H1 (cell line): ENCODE measurements at regions not wholly inside any gene's neighbourhood (a gene's known extent, or its start where the extent isn't known, plus 50 kb on each side); places are given as distances from the start of the nearest gene placed in this dataset.

Experiments used
- CTCF ChIA-PET: fragments of 300-600 bp; sonication (Branson Sonifier 250); formaldehyde crosslinking; loops from one replicate; lab custom pipeline; 2021; ENCODE audit not compliant: partially characterized antibody; lab: Charles Lee
- POLR2A ChIA-PET: fragments of 300-600 bp; sonication (Branson Sonifier 250); formaldehyde crosslinking; loops from one replicate; lab custom pipeline; 2021; ENCODE audit warnings: inconsistent platforms; ENCODE audit not compliant: partially characterized antibody; lab: Charles Lee
- DNase-seq, 2 experiments: peaks; one replicate each; pipeline versions ENCODE4 v3.0.0 to v3.0.0-alpha.2; 2010 to 2022; ENCODE audit warnings: low spot score in 2 of 2, low read depth in 1 of 2, mixed read lengths in 1 of 2
- FAIRE-seq: peaks from 2 replicates; lab custom pipeline; 2011; peaks lifted over from hg19 to GRCh38; lab: Jason Lieb, UNC
- H2AFZ ChIP-seq: 2 replicates; pipeline ENCODE4 v1.8.1; 2012; ENCODE audit warnings: low read length, inconsistent platforms
- H2AK5ac ChIP-seq: 2 replicates; pipeline ENCODE4 v1.6.1; 2013; ENCODE audit warnings: low read depth, low read length
- H2BK120ac ChIP-seq: replicated peaks from 2 replicates; pipeline ENCODE3; 2013; ENCODE audit warnings: low read depth, low read length, inconsistent platforms
- H2BK12ac ChIP-seq: 2 replicates; pipeline ENCODE4 v1.6.1; 2013; ENCODE audit warnings: low read depth, low read length
- H2BK15ac ChIP-seq: 2 replicates; pipeline ENCODE4 v1.6.1; 2013; ENCODE audit warnings: low read length
- H2BK20ac ChIP-seq: 2 replicates; pipeline ENCODE4 v1.6.1; 2013; ENCODE audit warnings: low read length
- H2BK5ac ChIP-seq: 2 replicates; pipeline ENCODE4 v1.6.1; 2013; ENCODE audit warnings: low read depth, low read length
- H3K14ac ChIP-seq: 2 replicates; pipeline ENCODE4 v1.6.1; 2013; ENCODE audit warnings: inconsistent platforms; ENCODE audit not compliant: insufficient read length
- H3K18ac ChIP-seq: 2 replicates; pipeline ENCODE4 v1.6.1; 2013; ENCODE audit warnings: low read length; ENCODE audit errors: extremely low read depth
- H3K23ac ChIP-seq: 2 replicates; pipeline ENCODE4 v1.6.1; 2013; ENCODE audit warnings: inconsistent platforms; ENCODE audit not compliant: insufficient read length
- H3K23me2 ChIP-seq: 2 replicates; pipeline ENCODE4 v1.6.1; 2013; ENCODE audit warnings: low read depth, low read length
- H3K27ac ChIP-seq: 2 replicates; pipeline ENCODE4 v1.6.1; 2011; ENCODE audit warnings: low read depth, low read length, inconsistent platforms
- H3K27me3 ChIP-seq, 4 experiments: replicated peaks in 1 of 4; 1 replicate in 1 of 4; 2 replicates in 3 of 4; pipeline versions ENCODE4 v1.6.1 to v1.8.1; 2011 to 2013; ENCODE audit warnings: low read length in 3 of 4, mild to moderate bottlenecking in 3 of 4, inconsistent platforms in 2 of 4, mixed read lengths in 2 of 4, moderate library complexity in 1 of 4; ENCODE audit not compliant: control insufficient read depth in 3 of 4, insufficient read depth in 3 of 4; ENCODE audit errors: extremely low read depth in 1 of 4
- H3K36me3 ChIP-seq, 4 experiments: 2 replicates each; pipeline versions ENCODE4 v1.6.1 to v1.8.1; 2011 to 2013; ENCODE audit warnings: mild to moderate bottlenecking in 4 of 4, low read length in 3 of 4, moderate library complexity in 2 of 4, control low read depth in 1 of 4, inconsistent platforms in 1 of 4; ENCODE audit not compliant: insufficient read depth in 4 of 4, control insufficient read depth in 2 of 4
- H3K4ac ChIP-seq: replicated peaks from 2 replicates; pipeline ENCODE3; 2013; ENCODE audit warnings: low read length, low read depth, mixed read lengths, inconsistent platforms; ENCODE audit not compliant: insufficient read length
- H3K4me1 ChIP-seq, 4 experiments: replicated peaks in 1 of 4; 1 replicate in 1 of 4; 2 replicates in 3 of 4; pipeline versions ENCODE4 v1.6.1 to v1.8.1; 2011 to 2013; ENCODE audit warnings: low read length in 3 of 4, inconsistent platforms in 2 of 4, mixed read lengths in 1 of 4; ENCODE audit not compliant: insufficient read depth in 4 of 4, control insufficient read depth in 3 of 4
- H3K4me2 ChIP-seq, 2 experiments: 2 replicates each; pipeline versions ENCODE4 v1.6.1 to v1.8.1; 2011 to 2013; ENCODE audit warnings: low read depth in 2 of 2, low read length in 2 of 2, control low read depth in 1 of 2, inconsistent platforms in 1 of 2, mild to moderate bottlenecking in 1 of 2; ENCODE audit not compliant: insufficient read depth in 1 of 2
- H3K4me3 ChIP-seq, 4 experiments: fragments of 200-600, 300-600 bp in 1 of 4; sonication (generic), shearing (Covaris generic), sonication (Bioruptor Twin) in 1 of 4; 2 replicates each; pipeline versions ENCODE4 v1.5.1 to v1.8.1; 2011 to 2016; ENCODE audit warnings: low read length in 4 of 4, low read depth in 3 of 4, control low read depth in 2 of 4, inconsistent platforms in 2 of 4, mild to moderate bottlenecking in 2 of 4, mixed read lengths in 1 of 4, moderate library complexity in 1 of 4; ENCODE audit not compliant: insufficient read depth in 2 of 4; ENCODE audit errors: extremely low read depth in 1 of 4
- H3K56ac ChIP-seq: replicated peaks from 2 replicates; pipeline ENCODE3; 2013; ENCODE audit warnings: low read depth, mild to moderate bottlenecking, mixed read lengths, low read length, inconsistent platforms; ENCODE audit not compliant: insufficient read length
- H3K79me1 ChIP-seq: 2 replicates; pipeline ENCODE4 v1.6.1; 2013; ENCODE audit warnings: low read depth, low read length, control low read depth
- H3K79me2 ChIP-seq, 2 experiments: 2 replicates each; pipeline versions ENCODE4 v1.6.1 to v1.8.1; 2012 to 2013; ENCODE audit warnings: low read length in 2 of 2, mild to moderate bottlenecking in 2 of 2, inconsistent platforms in 1 of 2; ENCODE audit not compliant: insufficient read depth in 2 of 2, control insufficient read depth in 1 of 2
- H3K9ac ChIP-seq, 4 experiments: replicated peaks in 1 of 4; 1 replicate in 1 of 4; 2 replicates in 3 of 4; pipeline versions ENCODE4 v1.6.1 to v1.8.1; 2011 to 2013; ENCODE audit warnings: low read depth in 3 of 4, low read length in 3 of 4, control low read depth in 2 of 4, mild to moderate bottlenecking in 2 of 4, moderate library complexity in 2 of 4, inconsistent platforms in 1 of 4; ENCODE audit errors: extremely low read depth in 1 of 4
- H3K9me3 ChIP-seq, 2 experiments: 2 replicates each; pipeline versions ENCODE4 v1.6.1 to v1.8.1; 2012 to 2013; ENCODE audit warnings: mild to moderate bottlenecking in 2 of 2, moderate library complexity in 2 of 2, control low read depth in 1 of 2, inconsistent platforms in 1 of 2, low read depth in 1 of 2, low read length in 1 of 2, mixed read lengths in 1 of 2; ENCODE audit not compliant: insufficient read depth in 2 of 2
- H4K20me1 ChIP-seq, 2 experiments: replicated peaks in 1 of 2; 2 replicates each; pipeline versions ENCODE3 to v1.8.1; 2011 to 2013; ENCODE audit warnings: inconsistent platforms in 2 of 2, low read length in 2 of 2, mild to moderate bottlenecking in 1 of 2; ENCODE audit not compliant: insufficient read depth in 2 of 2, control insufficient read depth in 1 of 2
- H4K5ac ChIP-seq: 2 replicates; pipeline ENCODE4 v1.6.1; 2013; ENCODE audit warnings: low read length, low read depth, mixed read lengths, inconsistent platforms; ENCODE audit not compliant: insufficient read length
- H4K8ac ChIP-seq: 2 replicates; pipeline ENCODE4 v1.8.0; 2013; ENCODE audit warnings: mild to moderate bottlenecking, moderate library complexity, low read length, inconsistent platforms; ENCODE audit not compliant: insufficient read depth; ENCODE audit errors: extremely low read depth
- H4K91ac ChIP-seq: replicated peaks from 2 replicates; pipeline ENCODE3; 2013; ENCODE audit warnings: low read length, mixed read lengths, inconsistent platforms; ENCODE audit not compliant: insufficient read length
- SP4 ChIP-seq: IDR thresholded peaks from 2 replicates; pipeline ENCODE4 v1.6.1; 2012; ENCODE audit warnings: low read length, inconsistent platforms
- WGBS, 2 experiments: shearing (Covaris generic) in 1 of 2; methylation state at CpG; one replicate each; pipeline versions ENCODE4 v1.1.6 to v1.1.7; 2013 to 2015; ENCODE audit warnings: low lambda C conversion rate in 2 of 2, mixed read lengths in 2 of 2, inconsistent platforms in 1 of 2, low coverage in 1 of 2, missing lambda C conversion rate in 1 of 2; ENCODE audit not compliant: insufficient replicate concordance in 2 of 2, insufficient coverage in 1 of 2, insufficient read length in 1 of 2; ENCODE audit errors: extremely low coverage in 1 of 2, missing lambda C conversion rate in 1 of 2; 5-methylcytosine and 5-hydroxymethylcytosine counted together

DNA sequence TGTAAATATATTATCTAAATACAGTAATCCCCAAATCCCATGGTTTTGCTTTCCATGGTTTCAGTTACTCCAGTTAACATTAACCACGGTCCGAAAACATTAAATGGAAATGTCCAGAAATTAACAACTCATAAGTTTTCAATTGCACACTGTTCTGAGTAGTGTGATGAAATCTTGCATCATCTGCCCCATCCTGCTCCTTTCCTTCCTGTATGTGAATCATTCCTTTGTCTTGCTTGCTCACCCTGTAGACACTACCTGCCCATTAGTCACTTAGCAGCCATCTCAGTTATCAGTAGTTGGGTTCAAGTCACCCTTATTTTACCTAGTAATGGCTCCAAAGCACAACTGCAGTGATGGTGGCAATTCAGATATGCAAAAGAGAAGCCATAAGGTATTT is 1568.5 kb upstream of the WWC1 start:
- H3K4me3 ChIP-seq: no peak overlapping the region
- no peak overlapping the region for H2BK12ac ChIP-seq
- H2BK15ac ChIP-seq: no peak overlapping the region
- WGBS, 2 experiments: 91% methylated on average over 2 of the region's 2 CpGs; no CpG with 5 or more reads in 1 of the 2 experiments
- no peaks in the 10 kb centered on the region for H3K9me3 ChIP-seq
- H3K4me1 ChIP-seq: peaks cover 0 to 3% (median 0%) of the 10 kb centered on the region in 4 experiments; a peak in 1 of 7 replicates
- 0 out of 2 replicates have a peak overlapping the region, but pooled peaks have one; percentile 57 for H2BK5ac ChIP-seq
- H2BK20ac ChIP-seq: no peak overlapping the region
- H2AK5ac ChIP-seq: no peak overlapping the region
- H3K27me3 ChIP-seq: no peaks in the 10 kb centered on the region
- H3K27ac ChIP-seq: no peak overlapping the region
- H3K4ac ChIP-seq: no peak overlapping the region
- H3K18ac ChIP-seq: no peak overlapping the region
- no peak overlapping the region for H3K23ac ChIP-seq
- H4K91ac ChIP-seq: no peak overlapping the region
- no peak overlapping the region for H3K4me2 ChIP-seq
- no peaks in the 10 kb centered on the region for H3K23me2 ChIP-seq
- FAIRE-seq: peak; percentile 24
- H3K79me1 ChIP-seq: no peaks in the 10 kb centered on the region
- no peak overlapping the region for H2BK120ac ChIP-seq
- ChIA-PET CTCF (no interaction called here), POLR2A (no interaction called here)
- H2AFZ ChIP-seq: 0 out of 2 replicates have a peak overlapping the region, but pooled peaks have one; percentile 23
- H3K9ac ChIP-seq: no peak overlapping the region
- H3K79me2 ChIP-seq: no peaks in the 10 kb centered on the region
- H3K36me3 ChIP-seq: no peaks in the 10 kb centered on the region
- no peak for DNase-seq
- no peak overlapping the region for H3K56ac ChIP-seq
- H3K14ac ChIP-seq: no peak overlapping the region
- H4K20me1 ChIP-seq: no peaks in the 10 kb centered on the region
- no peak overlapping the region for H4K8ac ChIP-seq
- H4K5ac ChIP-seq: no peak overlapping the region
- TF ChIP-seq SP4: no peak
